GM23248 (cell line): ENCODE measurements at regions not wholly inside any gene's neighbourhood (a gene's known extent, or its start where the extent isn't known, plus 50 kb on each side); places are given as distances from the start of the nearest gene placed in this dataset.

ENCODE experiments used
- EZH2 ChIP-seq: fragments of 200-600 bp; sonication (generic); IDR thresholded peaks from 2 replicates; pipeline ENCODE4 v1.6.1; 2018; ENCODE audit warnings: antibody characterized with exemption, mild to moderate bottlenecking; ENCODE audit not compliant: insufficient read depth, poor library complexity, severe bottlenecking
- EZH2phosphoT487 ChIP-seq: fragments of 200-600 bp; sonication (generic); IDR thresholded peaks from 2 replicates; pipeline ENCODE4 v1.6.1; 2018; ENCODE audit warnings: antibody characterized with exemption, moderate library complexity, mild to moderate bottlenecking, low read depth; ENCODE audit not compliant: insufficient read depth

DNA sequence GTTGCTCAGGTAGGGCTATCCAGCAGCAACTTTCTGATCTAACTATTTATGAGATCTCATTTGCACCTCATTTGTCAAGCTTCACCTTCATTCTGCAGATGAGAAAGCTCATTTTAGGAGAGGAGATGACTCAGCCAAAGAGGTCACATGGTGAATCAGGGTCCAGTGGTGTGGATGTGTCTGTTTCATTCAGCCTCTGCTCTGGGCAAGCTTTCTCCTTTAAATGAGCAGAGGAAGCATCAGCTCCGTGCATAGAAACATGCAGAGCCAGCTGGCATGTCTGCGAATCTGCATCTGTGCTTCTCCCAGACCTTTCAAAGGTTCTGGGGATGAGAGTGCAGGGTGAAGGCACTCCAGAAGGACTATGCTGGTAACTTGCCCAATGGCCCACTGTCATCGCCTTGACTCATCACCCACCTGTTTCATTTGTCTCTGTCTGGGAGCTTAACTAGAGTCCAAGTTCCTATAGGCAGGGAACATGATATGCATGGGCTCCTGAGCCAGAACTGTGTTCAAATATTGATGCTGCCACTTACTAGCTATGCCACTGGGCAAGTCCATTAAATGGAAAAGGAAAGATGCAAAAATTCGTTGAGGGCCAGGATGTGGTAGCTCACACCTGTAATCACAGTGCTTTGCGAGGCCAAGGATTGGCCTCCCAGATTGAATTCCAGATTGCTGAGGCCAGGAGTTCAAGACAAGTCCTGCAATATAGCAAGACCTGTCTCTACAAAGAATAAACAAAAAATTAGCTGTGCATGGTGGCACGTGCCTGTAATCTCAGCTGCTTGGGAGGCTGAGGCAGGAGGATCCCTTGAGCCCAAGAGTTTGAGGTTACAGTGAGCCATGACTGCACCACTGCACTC, 67.1 kb upstream of the NLK start:
- no peak for TF ChIP-seq EZH2
- no peak for TF ChIP-seq EZH2phosphoT487
